ENCODE measurements at regions not wholly inside any gene's neighbourhood (a gene's known extent, or its start where the extent isn't known, plus 50 kb on each side); places are given as distances from the start of the nearest gene placed in this dataset.

- H3K9ac ChIP-seq = no peak overlapping the region
- no peaks in the 10 kb centered on the region for H3K9me3 ChIP-seq (ENCODE audit: low read depth)
- H3K4me3 ChIP-seq = no peak overlapping the region
- H2AFZ ChIP-seq = no peak overlapping the region
- no peaks in the 10 kb centered on the region for H3K36me3 ChIP-seq (ENCODE audit: low read depth)
- no peak overlapping the region for H3K4me2 ChIP-seq (ENCODE audit: unreplicated experiment)
- H3K79me2 ChIP-seq (ENCODE audit: insufficient read depth) = no peaks in the 10 kb centered on the region
- no peaks in the 10 kb centered on the region for H3F3A ChIP-seq (ENCODE audit: insufficient read depth)
- TF ChIP-seq EZH2phosphoT487 (IDR thresholded peaks at IDR 0.05; ENCODE audit: insufficient read depth, low read depth) (no peak), EZH2 (IDR thresholded peaks at IDR 0.05; ENCODE audit: insufficient read depth, poor library complexity, severe bottlenecking) (no peak)
- no peaks in the 10 kb centered on the region for H3K9me2 ChIP-seq (ENCODE audit: insufficient read depth)
- no peak overlapping the region for H3K27ac ChIP-seq
- in situ Hi-C loops (cut with MboI) = no loop called here
- no peaks in the 10 kb centered on the region for H3K27me3 ChIP-seq (replicated peaks; ENCODE audit: insufficient read depth)
- H3K4me1 ChIP-seq (ENCODE audit: insufficient read depth) = no peaks in the 10 kb centered on the region
- no peak for DNase-seq
- WGBS, 2 experiments (ENCODE audit: low coverage in 1 of 2, low lambda C conversion rate in 2 of 2, missing lambda C conversion rate in 2 of 2) = 57 to 59% methylated on average over 3 of the region's 3 CpGs
- no peaks in the 10 kb centered on the region for H4K20me1 ChIP-seq (ENCODE audit: insufficient read depth)
These were observed 585.8 kb downstream of the BCL11A start for GRCh38 chr2:59967691-59968090.

DNA sequence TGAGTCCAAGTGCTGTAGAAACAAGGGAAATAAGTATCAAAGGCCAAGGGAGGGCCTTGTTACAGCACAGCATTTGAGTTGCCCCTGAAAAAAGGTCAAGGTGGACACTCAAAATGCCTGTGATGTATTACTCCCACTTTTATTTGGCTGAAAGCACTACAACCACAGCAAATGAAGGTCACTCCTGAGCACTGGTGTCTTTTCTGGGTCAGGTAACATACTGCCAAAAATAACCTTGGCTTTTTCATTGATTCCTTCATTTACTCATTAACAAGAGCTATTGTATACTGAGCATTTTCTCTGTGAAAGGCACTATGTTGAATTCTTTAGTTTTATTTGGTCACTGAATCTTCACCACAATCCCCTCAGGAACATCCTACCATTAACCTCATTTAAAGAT is 590.3 kb downstream of the BCL11A start:
- Histone ChIP-seq H3K79me2 (ENCODE audit: insufficient read depth) (no peaks in the 10 kb centered on the region), H4K20me1 (ENCODE audit: insufficient read depth) (no peaks in the 10 kb centered on the region), H3K27me3 (replicated peaks; ENCODE audit: insufficient read depth) (no peaks in the 10 kb centered on the region), H3K4me3 (no peak overlapping the region), H3K9ac (no peak overlapping the region), H3K36me3 (ENCODE audit: low read depth) (no peaks in the 10 kb centered on the region), H2AFZ (no peak overlapping the region), H3K4me1 (ENCODE audit: insufficient read depth) (no peaks in the 10 kb centered on the region), H3K9me2 (ENCODE audit: insufficient read depth) (no peaks in the 10 kb centered on the region), H3K9me3 (ENCODE audit: low read depth) (no peaks in the 10 kb centered on the region), H3F3A (ENCODE audit: insufficient read depth) (no peaks in the 10 kb centered on the region), H3K27ac (no peak overlapping the region), H3K4me2 (ENCODE audit: unreplicated experiment) (no peak overlapping the region)
- no peak for TF ChIP-seq EZH2 (IDR thresholded peaks at IDR 0.05; ENCODE audit: insufficient read depth, poor library complexity, severe bottlenecking)
- no peak for TF ChIP-seq EZH2phosphoT487 (IDR thresholded peaks at IDR 0.05; ENCODE audit: insufficient read depth, low read depth)
- in situ Hi-C loops (cut with MboI) = no loop called here
- DNase-seq = no peak

DNA sequence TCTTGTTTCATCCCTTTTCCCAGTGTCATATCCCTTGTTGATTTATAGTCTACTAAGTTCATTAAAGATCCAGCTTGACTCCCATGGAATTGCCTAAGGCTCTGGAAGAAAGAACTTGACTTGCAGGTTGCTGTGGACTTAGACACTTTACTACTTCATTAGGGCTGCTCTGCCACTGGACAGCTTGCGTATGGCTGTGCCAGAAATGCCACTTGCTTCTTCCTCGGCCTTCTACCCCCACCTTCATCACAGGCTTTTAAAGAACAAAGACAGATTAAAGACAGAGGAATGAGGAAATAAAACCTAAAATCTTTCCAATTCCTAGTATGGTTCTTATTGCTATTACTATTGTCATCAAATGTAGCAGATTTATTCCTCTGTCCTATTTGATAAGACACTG is 591.7 kb downstream of the BCL11A start:
- Histone ChIP-seq H3K9me3 (ENCODE audit: low read depth) (no peaks in the 10 kb centered on the region), H4K20me1 (ENCODE audit: insufficient read depth) (no peaks in the 10 kb centered on the region), H3K9me2 (ENCODE audit: insufficient read depth) (no peaks in the 10 kb centered on the region), H3K79me2 (ENCODE audit: insufficient read depth) (no peaks in the 10 kb centered on the region), H2AFZ (no peak overlapping the region), H3K36me3 (ENCODE audit: low read depth) (no peaks in the 10 kb centered on the region), H3K4me2 (ENCODE audit: unreplicated experiment) (no peak overlapping the region), H3K9ac (no peak overlapping the region), H3K27me3 (replicated peaks; ENCODE audit: insufficient read depth) (no peaks in the 10 kb centered on the region), H3K27ac (no peak overlapping the region), H3K4me3 (no peak overlapping the region), H3K4me1 (ENCODE audit: insufficient read depth) (no peaks in the 10 kb centered on the region), H3F3A (ENCODE audit: insufficient read depth) (no peaks in the 10 kb centered on the region)
- in situ Hi-C loops (cut with MboI) = no loop called here
- 15% methylated on average over 2 of the region's 2 CpGs for WGBS, 2 experiments (ENCODE audit: low coverage in 1 of 2, low lambda C conversion rate in 2 of 2, missing lambda C conversion rate in 2 of 2)
- TF ChIP-seq EZH2 (IDR thresholded peaks at IDR 0.05; ENCODE audit: insufficient read depth, poor library complexity, severe bottlenecking) = no peak
- no peak for TF ChIP-seq EZH2phosphoT487 (IDR thresholded peaks at IDR 0.05; ENCODE audit: insufficient read depth, low read depth)
- DNase-seq = no peak

DNA sequence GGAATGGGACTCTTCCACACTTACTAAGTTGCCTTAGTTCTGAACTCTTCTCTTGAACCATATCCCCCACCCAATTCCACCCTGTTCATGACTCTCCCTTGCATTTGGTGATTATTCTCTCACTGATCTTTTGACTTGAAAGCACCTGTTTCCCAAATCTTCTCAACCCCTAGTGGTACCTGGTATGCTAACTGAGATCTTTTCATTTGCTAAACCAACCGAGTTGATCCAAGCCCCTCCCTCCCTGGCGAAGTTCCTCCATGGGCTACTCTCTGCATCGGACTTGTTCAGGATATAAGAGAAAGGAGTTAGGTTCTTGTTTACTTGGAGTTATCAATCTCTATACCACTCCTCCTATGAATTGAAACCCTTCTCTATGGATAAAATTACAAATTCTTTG is 593.5 kb downstream of the BCL11A start:
- Histone ChIP-seq H3F3A (ENCODE audit: insufficient read depth) (no peaks in the 10 kb centered on the region), H3K4me2 (ENCODE audit: unreplicated experiment) (no peak overlapping the region), H3K9ac (no peak overlapping the region), H3K27me3 (replicated peaks; ENCODE audit: insufficient read depth) (no peaks in the 10 kb centered on the region), H2AFZ (no peak overlapping the region), H4K20me1 (ENCODE audit: insufficient read depth) (no peaks in the 10 kb centered on the region), H3K9me2 (ENCODE audit: insufficient read depth) (no peaks in the 10 kb centered on the region), H3K79me2 (ENCODE audit: insufficient read depth) (no peaks in the 10 kb centered on the region), H3K4me3 (no peak overlapping the region), H3K4me1 (ENCODE audit: insufficient read depth) (no peaks in the 10 kb centered on the region), H3K9me3 (ENCODE audit: low read depth) (no peaks in the 10 kb centered on the region), H3K36me3 (ENCODE audit: low read depth) (no peaks in the 10 kb centered on the region), H3K27ac (no peak overlapping the region)
- WGBS, 2 experiments (ENCODE audit: low coverage in 1 of 2, low lambda C conversion rate in 2 of 2, missing lambda C conversion rate in 2 of 2) = 29 to 31% methylated on average over 3 of the region's 3 CpGs
- no peak for DNase-seq
- no peak for TF ChIP-seq EZH2 (IDR thresholded peaks at IDR 0.05; ENCODE audit: insufficient read depth, poor library complexity, severe bottlenecking)
- no peak for TF ChIP-seq EZH2phosphoT487 (IDR thresholded peaks at IDR 0.05; ENCODE audit: insufficient read depth, low read depth)
- in situ Hi-C loops (cut with MboI) = no loop called here

DNA sequence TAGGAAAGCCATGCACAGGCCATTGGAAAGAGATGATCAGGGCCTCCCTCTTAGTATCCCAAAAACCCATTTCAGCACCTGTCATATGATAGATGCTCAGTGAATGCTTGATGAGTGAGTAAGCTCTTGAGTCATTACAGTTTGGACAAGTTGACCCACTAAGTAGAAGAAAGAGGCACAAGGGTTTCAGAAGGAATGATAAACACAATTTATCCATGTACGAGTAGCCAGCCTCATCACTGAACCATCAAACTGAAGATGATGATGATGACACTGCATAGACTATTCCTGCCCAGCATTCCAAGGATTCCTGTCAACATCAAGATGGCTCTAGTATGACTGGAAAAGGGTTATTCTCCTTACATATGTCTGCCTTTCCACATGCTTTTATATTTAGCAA is 596.0 kb downstream of the BCL11A start:
- 3 to 5% methylated on average over 1 of the region's 1 CpG for WGBS, 2 experiments (ENCODE audit: low coverage in 1 of 2, low lambda C conversion rate in 2 of 2, missing lambda C conversion rate in 2 of 2)
- Histone ChIP-seq H3K9me2 (ENCODE audit: insufficient read depth) (no peaks in the 10 kb centered on the region), H3K9ac (no peak overlapping the region), H3K9me3 (ENCODE audit: low read depth) (no peaks in the 10 kb centered on the region), H3F3A (ENCODE audit: insufficient read depth) (no peaks in the 10 kb centered on the region), H3K4me2 (ENCODE audit: unreplicated experiment) (no peak overlapping the region), H3K4me1 (ENCODE audit: insufficient read depth) (no peaks in the 10 kb centered on the region), H2AFZ (no peak overlapping the region), H3K79me2 (ENCODE audit: insufficient read depth) (no peaks in the 10 kb centered on the region), H3K27ac (no peak overlapping the region), H3K36me3 (ENCODE audit: low read depth) (no peaks in the 10 kb centered on the region), H4K20me1 (ENCODE audit: insufficient read depth) (no peaks in the 10 kb centered on the region), H3K27me3 (replicated peaks; ENCODE audit: insufficient read depth) (no peaks in the 10 kb centered on the region), H3K4me3 (no peak overlapping the region)
- no peak for DNase-seq
- in situ Hi-C loops (cut with MboI) = no loop called here
- TF ChIP-seq EZH2 (IDR thresholded peaks at IDR 0.05; ENCODE audit: insufficient read depth, poor library complexity, severe bottlenecking) (no peak), EZH2phosphoT487 (IDR thresholded peaks at IDR 0.05; ENCODE audit: insufficient read depth, low read depth) (no peak)

Data from GM23248 (cell line).